Mucosa of descending colon (tissue), 3 donors: ENCODE measurements at regions not wholly inside any gene's neighbourhood (a gene's known extent, or its start where the extent isn't known, plus 50 kb on each side); places are given as distances from the start of the nearest gene placed in this dataset.

Experiments used
- ATAC-seq: fragments of 200-7000 bp; cut with Tn5 transposase; one replicate; pipeline ENCODE4 v1.9.1; 2020; ENCODE audit warnings: mild to moderate bottlenecking, moderate library complexity
- DNase-seq, 3 donors: peaks; one replicate each; pipeline ENCODE4 v3.0.0-alpha.2; 2020
- H3K36me3 ChIP-seq: fragments of 200-600 bp; one replicate; pipeline ENCODE4 v1.8.0; 2021; ENCODE audit warnings: low read depth, mild to moderate bottlenecking
- H3K4me1 ChIP-seq: fragments of 200-600 bp; one replicate; pipeline ENCODE4 v1.8.0; 2021; ENCODE audit warnings: low read depth, mild to moderate bottlenecking
- H3K4me3 ChIP-seq: fragments of 200-600 bp; one replicate; pipeline ENCODE4 v1.8.0; 2021; ENCODE audit warnings: mild to moderate bottlenecking
- H3K9me3 ChIP-seq: fragments of 200-600 bp; one replicate; pipeline ENCODE4 v1.8.0; 2021; ENCODE audit warnings: mild to moderate bottlenecking
- intact Hi-C, 2 donors: fragments of 100-400 bp; cut with DNase I in 1 of 2; cut with micrococcal nuclease in 1 of 2; formaldehyde crosslinking; loops; one replicate each; pipeline versions ENCODE4 v1.11.0 to v1.11.1; 2022; cut with DNase I, micrococcal nuclease
- TF ChIP-seq, protein P1 (sequence below): fragments of 200-600 bp; IDR thresholded peaks from one replicate; pipeline ENCODE4 v1.8.0; 2022; ENCODE audit warnings: antibody characterized with exemption, mild to moderate bottlenecking
- donor health status: DM: no; HTN: no; CAD: no; lungs with moderate emphysema.
- donor health status: DM: no; HTN: no; CAD: no.
- donor health status: DM: no; HTN: yes; CAD: no.

- ATAC-seq: no peak
These were observed 170.0 kb upstream of the DAPK1 start for GRCh38 chr9:87327575-87328125.

GRCh38 chr9:87333802-87334201 is 163.9 kb upstream of the DAPK1 start:
- Histone ChIP-seq H3K36me3 (no peaks in the 10 kb centered on the region), H3K9me3 (peaks cover 6% of the 10 kb centered on the region), H3K4me3 (no peak overlapping the region), H3K4me1 (no peaks in the 10 kb centered on the region)
- DNase-seq (no peak), ATAC-seq (no peak)
- TF ChIP-seq, protein P1, sequence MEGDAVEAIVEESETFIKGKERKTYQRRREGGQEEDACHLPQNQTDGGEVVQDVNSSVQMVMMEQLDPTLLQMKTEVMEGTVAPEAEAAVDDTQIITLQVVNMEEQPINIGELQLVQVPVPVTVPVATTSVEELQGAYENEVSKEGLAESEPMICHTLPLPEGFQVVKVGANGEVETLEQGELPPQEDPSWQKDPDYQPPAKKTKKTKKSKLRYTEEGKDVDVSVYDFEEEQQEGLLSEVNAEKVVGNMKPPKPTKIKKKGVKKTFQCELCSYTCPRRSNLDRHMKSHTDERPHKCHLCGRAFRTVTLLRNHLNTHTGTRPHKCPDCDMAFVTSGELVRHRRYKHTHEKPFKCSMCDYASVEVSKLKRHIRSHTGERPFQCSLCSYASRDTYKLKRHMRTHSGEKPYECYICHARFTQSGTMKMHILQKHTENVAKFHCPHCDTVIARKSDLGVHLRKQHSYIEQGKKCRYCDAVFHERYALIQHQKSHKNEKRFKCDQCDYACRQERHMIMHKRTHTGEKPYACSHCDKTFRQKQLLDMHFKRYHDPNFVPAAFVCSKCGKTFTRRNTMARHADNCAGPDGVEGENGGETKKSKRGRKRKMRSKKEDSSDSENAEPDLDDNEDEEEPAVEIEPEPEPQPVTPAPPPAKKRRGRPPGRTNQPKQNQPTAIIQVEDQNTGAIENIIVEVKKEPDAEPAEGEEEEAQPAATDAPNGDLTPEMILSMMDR: no peak
- intact Hi-C loops: no loop called here

More at GRCh38 chr9:87327575-87328125, 170.0 kb upstream of the DAPK1 start:
- Histone ChIP-seq H3K4me1 (no peaks in the 10 kb centered on the region), H3K4me3 (no peak overlapping the region), H3K36me3 (no peaks in the 10 kb centered on the region), H3K9me3 (peaks cover 6% of the 10 kb centered on the region)
- TF ChIP-seq, protein P1: no peak
- no peak for DNase-seq
- intact Hi-C loops: loop anchor here (10.0 kb wide), 1 partner anchor 913 kb away; no protein-coding TSS in a partner anchor

DNA sequence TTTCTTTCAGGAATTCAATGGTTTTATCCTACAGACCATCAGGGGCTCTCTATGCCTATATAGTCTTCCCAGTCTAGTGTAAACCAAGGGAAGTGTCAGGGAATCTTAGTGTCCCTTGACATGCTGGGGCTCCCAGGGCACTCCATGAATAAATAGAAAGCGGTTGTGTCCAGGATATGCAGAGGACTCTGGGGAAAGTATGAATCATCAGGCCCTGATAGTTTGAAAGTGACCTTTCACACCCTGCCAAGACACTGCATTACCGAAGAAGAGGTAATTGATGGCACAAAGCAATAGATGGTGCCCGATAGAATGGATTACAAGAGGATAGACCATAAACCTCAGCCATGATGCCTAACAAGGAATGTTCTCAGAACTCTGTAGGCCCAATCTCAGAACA is 163.3 kb upstream of the DAPK1 start:
- ATAC-seq (no peak), DNase-seq (no peak)
- Histone ChIP-seq H3K4me3 (no peak overlapping the region), H3K9me3 (peaks cover 6% of the 10 kb centered on the region), H3K4me1 (no peaks in the 10 kb centered on the region), H3K36me3 (no peaks in the 10 kb centered on the region)
- intact Hi-C loops: no loop called here
- TF ChIP-seq, protein P1: no peak

- Histone ChIP-seq H3K9me3 (peaks cover 2% of the 10 kb centered on the region), H3K4me3 (no peak overlapping the region), H3K4me1 (no peaks in the 10 kb centered on the region), H3K36me3 (no peaks in the 10 kb centered on the region)
- DNase-seq (no peak), ATAC-seq (no peak)
- intact Hi-C loops: loop anchor here (2.0 to 5.0 kb wide), 2 partner anchors 326 to 331 kb away; no protein-coding TSS in a partner anchor
- TF ChIP-seq, protein P1: no peak
These were observed 161.3 kb upstream of the DAPK1 start for GRCh38 chr9:87336407-87336806.

GRCh38 chr9:87336914-87337333 is 160.7 kb upstream of the DAPK1 start:
- peak; percentile 64 for ATAC-seq
- Histone ChIP-seq H3K4me1 (no peaks in the 10 kb centered on the region), H3K36me3 (no peaks in the 10 kb centered on the region), H3K9me3 (no peaks in the 10 kb centered on the region), H3K4me3 (no peak overlapping the region)
- DNase-seq: peak in 1 of 3 donors; percentile 33
- TF ChIP-seq, protein P1: peak; percentile 17
- intact Hi-C loops: loop anchor here (2.0 to 5.0 kb wide), 2 partner anchors 326 to 330 kb away; no protein-coding TSS in a partner anchor
